Mesothelial cell of epicardium (in vitro differentiated cells): ENCODE measurements at regions not wholly inside any gene's neighbourhood (a gene's known extent, or its start where the extent isn't known, plus 50 kb on each side); places are given as distances from the start of the nearest gene placed in this dataset.

Experiments used
- DNase-seq, 2 experiments: peaks; one replicate each; pipeline ENCODE4 v3.0.0; 2021; ENCODE audit warnings: low spot score in 2 of 2; ENCODE audit not compliant: unreplicated experiment in 2 of 2
- H3K27ac Mint-ChIP-seq: 2 replicates; pipeline ENCODE4 v1.8.0; 2021; ENCODE audit warnings: mixed read lengths
- H3K27me3 Mint-ChIP-seq: 2 replicates; pipeline ENCODE4 v1.8.0; 2021; ENCODE audit warnings: low read depth, mixed read lengths
- H3K36me3 Mint-ChIP-seq: 2 replicates; pipeline ENCODE4 v1.8.0; 2021; ENCODE audit warnings: mixed read lengths
- H3K4me1 Mint-ChIP-seq: 2 replicates; pipeline ENCODE4 v1.8.0; 2021; ENCODE audit warnings: mixed read lengths
- H3K4me3 Mint-ChIP-seq: 2 replicates; pipeline ENCODE4 v1.8.0; 2021; ENCODE audit warnings: mild to moderate bottlenecking, moderate library complexity, mixed read lengths
- H3K9me3 Mint-ChIP-seq: 2 replicates; pipeline ENCODE4 v1.8.0; 2021; ENCODE audit warnings: mixed read lengths
- TF ChIP-seq, protein P1 (sequence below): fragments of 200-600 bp; sonication (generic); IDR thresholded peaks from one replicate; pipeline ENCODE4 v1.5.0; 2021; ENCODE audit warnings: antibody characterized with exemption; ENCODE audit not compliant: unreplicated experiment

DNA sequence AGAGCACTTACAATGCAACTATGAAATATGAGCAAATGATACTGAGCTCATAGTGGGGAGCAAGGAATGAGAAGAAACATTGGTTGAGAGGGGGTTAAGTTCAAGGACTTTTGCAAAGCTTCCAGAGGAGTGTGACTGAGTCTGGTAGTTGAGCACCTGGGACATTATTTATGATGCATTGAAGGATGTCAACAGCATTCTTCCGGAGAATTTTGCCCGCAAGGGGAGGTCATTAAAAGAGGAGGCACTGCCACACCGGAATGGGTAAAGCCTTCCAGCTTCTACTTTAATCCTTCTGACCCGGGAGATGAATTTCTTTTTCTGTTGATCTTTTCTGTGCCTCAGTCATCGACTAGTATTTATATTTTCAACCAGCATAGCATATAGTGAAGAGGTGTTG lies 208.4 kb upstream of the CAMK1G start:
- Mint-ChIP-seq H3K9me3 (no peaks in the 10 kb centered on the region), H3K4me1 (peaks cover 57% of the 10 kb centered on the region), H3K27ac (peak overlapping the region; percentile 37), H3K36me3 (no peaks in the 10 kb centered on the region), H3K27me3 (no peaks in the 10 kb centered on the region), H3K4me3 (no peak overlapping the region)
- TF ChIP-seq, protein P1, sequence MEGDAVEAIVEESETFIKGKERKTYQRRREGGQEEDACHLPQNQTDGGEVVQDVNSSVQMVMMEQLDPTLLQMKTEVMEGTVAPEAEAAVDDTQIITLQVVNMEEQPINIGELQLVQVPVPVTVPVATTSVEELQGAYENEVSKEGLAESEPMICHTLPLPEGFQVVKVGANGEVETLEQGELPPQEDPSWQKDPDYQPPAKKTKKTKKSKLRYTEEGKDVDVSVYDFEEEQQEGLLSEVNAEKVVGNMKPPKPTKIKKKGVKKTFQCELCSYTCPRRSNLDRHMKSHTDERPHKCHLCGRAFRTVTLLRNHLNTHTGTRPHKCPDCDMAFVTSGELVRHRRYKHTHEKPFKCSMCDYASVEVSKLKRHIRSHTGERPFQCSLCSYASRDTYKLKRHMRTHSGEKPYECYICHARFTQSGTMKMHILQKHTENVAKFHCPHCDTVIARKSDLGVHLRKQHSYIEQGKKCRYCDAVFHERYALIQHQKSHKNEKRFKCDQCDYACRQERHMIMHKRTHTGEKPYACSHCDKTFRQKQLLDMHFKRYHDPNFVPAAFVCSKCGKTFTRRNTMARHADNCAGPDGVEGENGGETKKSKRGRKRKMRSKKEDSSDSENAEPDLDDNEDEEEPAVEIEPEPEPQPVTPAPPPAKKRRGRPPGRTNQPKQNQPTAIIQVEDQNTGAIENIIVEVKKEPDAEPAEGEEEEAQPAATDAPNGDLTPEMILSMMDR, result no peak
- DNase-seq, result no peak

GRCh38 chr1:209375671-209376365 lies 207.7 kb upstream of the CAMK1G start:
- H3K27ac Mint-ChIP-seq, result peak overlapping the region; percentile 48
- no peak for DNase-seq
- H3K27me3 Mint-ChIP-seq, result no peaks in the 10 kb centered on the region
- no peaks in the 10 kb centered on the region for H3K36me3 Mint-ChIP-seq
- H3K4me3 Mint-ChIP-seq, result no peak overlapping the region
- peaks cover 50% of the 10 kb centered on the region for H3K4me1 Mint-ChIP-seq
- TF ChIP-seq, protein P1, result no peak
- H3K9me3 Mint-ChIP-seq, result no peaks in the 10 kb centered on the region

- Mint-ChIP-seq H3K36me3 (no peaks in the 10 kb centered on the region), H3K27me3 (no peaks in the 10 kb centered on the region), H3K4me1 (peaks cover 45% of the 10 kb centered on the region), H3K27ac (peak overlapping the region; percentile 68), H3K4me3 (no peak overlapping the region), H3K9me3 (no peaks in the 10 kb centered on the region)
- DNase-seq, result no peak
- TF ChIP-seq, protein P1, result no peak
These were observed 206.7 kb upstream of the CAMK1G start for GRCh38 chr1:209376774-209377173.

DNA sequence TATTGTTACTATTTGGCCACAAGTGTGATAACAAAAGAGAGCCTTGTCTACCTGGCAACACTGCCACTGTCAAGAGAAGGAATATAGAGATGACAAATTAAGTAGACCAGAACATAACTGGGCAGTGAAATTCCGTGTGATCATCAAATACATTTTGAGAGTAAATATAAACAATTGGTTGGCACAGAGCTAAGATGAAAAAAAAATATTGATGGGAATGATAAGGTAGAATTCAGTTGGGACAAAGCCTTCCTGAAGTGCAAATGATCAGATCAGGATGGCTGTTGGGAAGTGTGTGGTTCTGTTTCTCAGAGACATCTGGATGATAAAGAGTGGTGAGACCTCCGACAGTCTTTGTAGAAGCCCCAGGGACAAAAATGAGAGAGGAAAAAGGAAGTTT lies 205.5 kb upstream of the CAMK1G start:
- no peaks in the 10 kb centered on the region for H3K27me3 Mint-ChIP-seq
- no peak for DNase-seq
- no peak overlapping the region for H3K4me3 Mint-ChIP-seq
- H3K27ac Mint-ChIP-seq, result no peak overlapping the region
- H3K4me1 Mint-ChIP-seq, result peaks cover 57% of the 10 kb centered on the region
- no peaks in the 10 kb centered on the region for H3K36me3 Mint-ChIP-seq
- H3K9me3 Mint-ChIP-seq, result no peaks in the 10 kb centered on the region
- TF ChIP-seq, protein P1, result no peak

- no peaks in the 10 kb centered on the region for H3K27me3 Mint-ChIP-seq
- H3K9me3 Mint-ChIP-seq, result no peaks in the 10 kb centered on the region
- peaks cover 68% of the 10 kb centered on the region for H3K4me1 Mint-ChIP-seq
- no peaks in the 10 kb centered on the region for H3K36me3 Mint-ChIP-seq
- no peak overlapping the region for H3K4me3 Mint-ChIP-seq
- TF ChIP-seq, protein P1, result no peak
- no peak overlapping the region for H3K27ac Mint-ChIP-seq
- DNase-seq, result no peak
These were observed 204.2 kb upstream of the CAMK1G start for GRCh38 chr1:209379280-209379679.
